Activated T-cell treated with anti-CD3 and anti-CD28 coated beads for 48 hours (primary cell): ENCODE measurements at regions not wholly inside any gene's neighbourhood (a gene's known extent, or its start where the extent isn't known, plus 50 kb on each side); places are given as distances from the start of the nearest gene placed in this dataset.

ENCODE experiments used
- DNase-seq: peaks from one replicate; pipeline ENCODE4 v3.0.0-alpha.2; 2020; ENCODE audit warnings: low read depth

DNA sequence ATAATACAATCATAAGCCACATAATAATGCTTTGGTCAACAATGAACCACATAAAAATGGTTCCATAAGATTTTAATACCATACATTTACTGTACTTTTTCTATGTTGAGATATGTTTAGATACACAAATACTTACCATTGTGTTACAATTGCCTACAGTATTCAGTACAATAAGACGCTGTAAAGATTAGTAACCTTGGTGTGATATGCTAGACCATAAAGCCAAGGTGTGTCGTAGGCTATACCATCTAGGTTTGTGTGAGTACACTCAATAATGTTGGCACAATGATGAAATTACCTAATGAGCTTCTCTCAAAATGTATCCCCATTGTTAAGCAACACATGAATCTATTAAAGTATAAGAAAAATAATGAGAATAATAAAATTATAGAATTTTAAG lies 662.3 kb downstream of the SATB2 start:
- no peak for DNase-seq

DNA sequence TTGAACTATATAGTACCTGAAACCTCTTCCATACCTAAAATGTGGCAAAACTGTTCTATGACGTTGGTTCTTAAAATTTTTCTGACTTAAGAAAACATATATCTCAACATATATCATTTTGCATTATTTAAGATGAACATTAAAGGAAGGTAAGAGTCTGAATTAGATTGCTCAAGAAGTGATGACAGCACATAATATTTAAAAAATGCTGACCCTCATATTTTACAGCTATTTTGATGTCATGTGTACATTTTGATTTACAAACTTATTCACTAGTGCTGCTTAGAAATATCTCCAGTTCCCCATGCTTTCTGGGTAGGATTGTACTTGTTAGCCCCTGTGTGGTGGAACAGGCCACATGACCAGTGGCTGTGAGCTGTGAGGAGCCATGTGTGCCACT lies 666.1 kb downstream of the SATB2 start:
- no peak for DNase-seq

DNA sequence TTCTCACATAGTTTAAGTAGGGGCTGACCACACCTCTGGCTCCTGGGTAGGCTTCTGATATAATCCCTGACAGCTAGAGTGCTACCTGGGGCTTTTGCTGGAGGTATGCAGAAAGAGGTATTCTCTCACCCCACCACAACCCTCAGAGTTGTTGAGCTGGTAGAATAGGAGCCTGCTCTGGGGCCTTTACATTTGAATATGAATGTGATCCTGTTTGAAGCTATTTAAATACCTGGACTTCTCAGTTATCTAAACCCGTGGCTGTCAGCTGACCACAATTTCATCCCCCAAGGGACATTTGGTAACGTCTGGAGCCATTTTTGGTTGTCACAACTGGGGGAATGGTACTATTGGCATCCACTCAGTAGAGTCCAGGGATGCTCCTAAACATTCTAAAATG lies 669.1 kb downstream of the SATB2 start:
- DNase-seq: no peak

DNA sequence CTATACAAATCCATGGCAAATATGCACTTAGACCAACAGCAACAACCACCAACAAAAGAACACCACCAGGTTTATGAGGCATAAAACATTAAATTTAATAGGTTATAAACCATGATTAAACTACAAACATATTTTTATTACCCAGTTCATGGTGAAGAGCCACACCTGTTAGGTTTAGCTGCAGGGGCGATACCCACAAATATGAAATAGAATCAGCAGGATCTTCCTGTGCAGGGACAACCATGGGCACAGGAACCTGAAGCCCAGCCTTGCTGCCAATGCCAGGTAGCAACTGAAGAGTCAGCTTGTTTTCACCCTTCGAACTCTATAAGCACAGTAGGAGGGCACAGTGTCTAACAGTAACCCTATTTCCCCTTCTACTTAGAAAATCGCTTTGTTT lies 675.0 kb downstream of the SATB2 start:
- no peak for DNase-seq

DNA sequence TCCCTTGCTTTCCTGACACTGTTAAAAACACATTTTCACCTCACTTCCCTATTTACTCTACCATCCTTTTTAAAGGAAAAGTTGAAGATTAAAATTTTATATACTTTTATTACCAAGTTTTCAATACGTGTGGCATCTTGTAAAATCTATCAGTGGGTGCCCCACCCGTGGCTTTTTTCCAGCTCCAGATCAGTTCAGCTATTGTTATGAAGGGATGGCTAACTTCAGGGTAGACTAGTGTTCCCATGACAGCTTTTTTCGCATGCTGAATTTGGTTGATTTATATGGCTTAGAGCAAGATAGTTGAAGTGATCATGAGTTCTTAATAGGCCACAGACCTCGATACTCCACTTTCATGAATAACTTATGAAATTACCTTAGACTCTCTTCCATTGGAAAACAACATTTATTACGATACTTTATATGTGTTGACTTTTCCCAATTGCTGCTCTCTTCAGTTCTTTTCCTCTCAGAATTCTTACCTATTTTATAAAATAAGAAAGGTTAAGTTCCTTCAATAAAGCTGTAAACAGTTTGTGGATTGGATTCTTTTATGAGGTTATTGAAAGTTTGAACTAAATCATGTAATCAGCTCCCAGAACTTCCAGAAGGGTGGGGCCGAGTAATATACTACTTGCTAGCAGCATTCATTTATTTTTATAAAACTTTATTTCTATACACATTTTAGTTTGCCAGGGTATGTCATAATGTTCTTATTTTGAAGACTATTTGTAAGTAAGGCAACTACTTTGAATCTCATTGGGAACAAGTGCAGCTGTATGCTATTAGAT lies 680.9 kb downstream of the SATB2 start:
- no peak for DNase-seq

DNA sequence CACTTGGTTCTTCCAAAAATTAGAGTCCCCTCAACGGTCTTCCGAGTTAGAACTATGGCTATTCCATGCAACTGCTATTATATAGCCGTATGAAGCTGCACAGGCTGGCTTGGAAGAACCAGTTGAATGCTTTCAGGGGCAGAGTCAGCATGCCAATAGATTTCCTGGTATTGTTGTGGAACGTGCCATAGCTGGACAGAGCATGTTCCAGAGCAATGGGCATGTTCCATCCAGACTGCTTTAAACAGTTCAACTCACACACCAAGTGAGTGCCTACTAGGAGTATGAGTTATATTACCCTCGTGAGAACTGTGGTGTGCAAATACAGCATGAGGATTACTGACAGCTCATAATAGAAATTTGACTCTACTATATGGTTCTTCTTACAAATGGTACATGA lies 682.0 kb downstream of the SATB2 start:
- DNase-seq: no peak

DNA sequence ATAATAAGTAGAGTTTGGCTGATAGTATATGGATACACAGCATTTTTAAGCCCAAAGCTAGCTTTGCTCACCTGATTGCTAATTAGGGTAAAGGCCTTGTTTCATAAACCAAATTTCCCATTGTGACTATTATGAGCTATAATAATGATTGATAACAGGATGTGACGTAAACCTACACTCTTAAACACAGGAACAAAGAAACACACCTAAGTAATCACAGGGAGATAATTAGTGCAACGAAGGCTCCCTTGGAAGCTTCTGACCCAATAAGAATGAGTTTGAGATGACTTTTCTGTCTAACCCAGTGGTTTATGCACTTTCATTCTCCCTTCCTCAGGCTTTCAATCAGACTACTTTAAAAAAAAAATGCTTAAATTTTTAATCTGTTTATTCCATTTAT lies 683.2 kb downstream of the SATB2 start:
- no peak for DNase-seq

DNA sequence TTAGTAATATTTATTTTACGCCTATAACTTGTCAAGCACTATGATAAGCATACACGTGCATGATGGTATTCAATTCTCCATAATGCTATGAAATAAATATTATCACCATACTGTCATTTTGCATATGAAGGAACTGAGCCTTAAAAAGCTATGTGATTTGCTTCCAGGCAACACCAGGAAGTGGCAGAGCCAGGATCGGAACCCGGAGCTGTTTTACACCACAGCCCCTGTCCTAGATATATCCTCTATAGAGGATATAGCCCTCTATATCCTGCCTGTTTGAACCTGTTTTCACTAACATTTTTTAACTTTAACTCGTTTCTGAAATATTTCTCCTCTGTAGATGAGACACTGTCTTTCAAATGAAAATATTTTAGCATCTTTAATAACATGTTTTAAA lies 690.0 kb downstream of the SATB2 start:
- no peak for DNase-seq

DNA sequence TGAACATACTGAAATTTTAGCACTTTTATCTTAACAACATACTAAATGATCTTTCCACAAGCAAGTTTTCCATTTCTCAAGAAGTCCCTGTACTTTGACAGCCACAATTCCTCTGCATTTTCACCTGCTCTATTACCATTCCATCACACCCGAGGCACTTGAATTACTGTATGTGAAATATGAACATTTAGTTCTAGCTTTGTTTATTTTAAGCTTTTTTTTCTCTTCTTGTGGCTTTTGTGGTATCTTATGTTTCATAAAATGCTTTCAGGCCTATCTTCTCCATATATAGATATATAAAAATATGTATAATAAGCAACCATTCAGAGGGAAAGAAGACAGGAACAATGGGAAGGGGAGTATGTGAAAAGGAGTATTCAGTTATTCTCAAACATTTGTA lies 693.9 kb downstream of the SATB2 start:
- no peak for DNase-seq

DNA sequence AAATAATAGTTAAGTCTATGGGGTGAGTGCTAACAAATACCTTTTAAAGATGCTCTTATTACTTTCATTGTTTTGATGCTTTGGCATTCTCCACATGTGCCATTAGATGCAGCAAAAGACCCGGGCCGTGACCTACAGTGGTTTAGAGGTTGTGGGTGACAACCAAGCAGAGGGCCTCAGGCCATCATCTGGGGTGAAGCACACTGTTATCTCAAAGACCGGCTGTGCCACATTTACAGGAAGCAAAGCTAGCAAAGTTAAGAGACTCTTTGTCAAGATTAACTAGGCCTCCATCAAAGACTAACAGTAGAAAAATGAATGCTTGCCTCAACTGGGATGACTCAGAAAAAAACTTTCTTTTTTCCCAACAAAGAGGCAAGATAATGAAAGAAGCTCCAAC lies 695.3 kb downstream of the SATB2 start:
- no peak for DNase-seq

DNA sequence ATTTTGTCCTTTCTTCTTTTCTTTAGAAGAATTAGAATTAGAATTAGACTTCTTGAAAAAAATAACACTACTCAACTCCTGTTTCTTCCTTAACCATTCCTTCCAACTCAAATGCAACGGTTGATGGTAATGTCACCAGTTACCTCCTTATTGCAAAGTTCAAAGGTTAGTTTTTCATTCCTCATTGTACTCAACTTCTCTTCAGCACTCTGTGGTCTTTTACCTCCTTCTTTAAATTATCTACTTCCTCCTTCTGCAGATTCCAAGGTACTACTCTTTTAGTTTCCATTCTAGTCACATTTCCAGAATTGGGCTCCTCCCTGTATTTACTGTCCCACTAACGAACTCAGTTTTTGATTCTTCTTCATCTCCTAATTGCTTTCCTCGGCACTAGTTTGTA lies 700.7 kb downstream of the SATB2 start:
- no peak for DNase-seq

DNA sequence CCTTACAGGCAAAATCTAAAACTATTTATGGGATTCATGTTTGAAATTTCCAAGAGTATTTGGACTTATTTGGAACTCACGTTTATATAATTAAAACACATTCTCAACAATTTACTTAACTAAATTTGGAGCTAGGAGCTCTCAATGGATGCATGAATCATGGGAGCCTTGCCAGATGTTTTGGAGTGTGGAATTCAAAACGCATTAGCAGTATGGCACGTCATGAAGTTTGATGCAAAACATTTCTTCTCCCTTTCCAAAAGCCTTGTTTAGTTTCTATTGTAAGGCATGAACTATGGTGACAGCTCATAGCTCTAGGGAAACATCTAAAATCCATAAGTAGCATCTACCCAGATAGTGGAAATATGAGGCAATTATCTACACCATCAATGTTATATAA lies 701.6 kb downstream of the SATB2 start:
- no peak for DNase-seq

DNA sequence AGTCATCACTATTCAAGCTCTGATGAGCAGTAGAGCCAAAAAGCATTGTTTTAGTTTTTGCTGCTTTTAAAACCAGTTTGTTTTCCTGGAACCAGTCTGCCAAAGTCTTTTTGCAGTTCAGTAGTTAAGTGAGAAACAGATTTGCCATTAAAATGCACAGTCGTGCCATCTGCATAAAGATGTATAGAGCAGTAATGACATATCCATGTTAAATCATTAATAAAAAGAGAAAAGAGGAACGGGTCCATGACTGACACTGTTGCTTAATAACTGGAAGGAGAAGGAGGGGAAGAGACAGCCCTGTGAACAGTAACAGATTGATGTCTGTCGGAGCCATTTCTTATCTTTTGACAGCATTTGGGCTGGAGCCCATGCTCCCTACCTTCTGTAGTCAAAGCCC lies 704.6 kb downstream of the SATB2 start:
- no peak for DNase-seq

DNA sequence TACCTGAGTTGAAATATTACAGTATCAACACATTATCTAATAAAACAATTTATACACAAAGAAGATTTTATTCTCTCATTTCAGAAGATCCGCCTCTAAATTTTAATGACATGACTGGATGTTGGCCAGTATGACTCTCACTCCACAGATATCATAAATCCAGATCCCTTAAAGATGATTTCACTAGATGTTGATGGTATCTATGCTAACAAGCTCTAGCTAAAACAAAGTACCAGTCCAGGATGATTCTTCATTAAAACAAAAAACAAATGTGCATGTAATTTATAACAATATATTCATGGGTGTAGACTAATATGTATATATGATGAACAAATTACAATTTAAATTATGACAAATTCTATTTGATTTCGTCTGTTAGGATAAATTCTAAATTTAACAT lies 708.4 kb downstream of the SATB2 start:
- DNase-seq: no peak

DNA sequence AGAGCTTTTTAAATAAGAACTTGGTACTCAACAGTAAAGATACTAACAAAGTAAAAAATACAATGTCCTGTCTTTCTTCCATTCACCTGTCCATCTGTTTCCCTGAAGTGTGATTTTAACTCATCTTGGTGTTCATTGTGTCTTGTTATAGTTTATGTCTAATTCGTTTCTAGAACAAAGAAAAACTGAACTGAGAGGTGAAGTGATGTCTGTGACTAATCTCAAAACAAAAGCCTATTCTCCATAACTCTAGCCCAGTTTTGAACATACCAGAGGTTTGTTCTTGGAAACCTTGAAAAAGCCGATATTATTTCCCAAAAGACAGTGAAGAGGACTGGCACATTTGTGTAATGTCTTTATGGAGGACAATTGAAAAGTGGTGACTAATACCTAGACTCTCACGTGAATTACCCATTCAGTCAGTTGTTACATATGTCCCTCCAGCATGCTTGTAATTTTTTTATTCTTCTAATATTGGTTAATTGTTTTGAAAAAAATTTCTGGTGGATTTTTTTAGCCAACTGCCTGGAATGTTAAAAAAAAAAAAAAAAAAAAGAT lies 725.8 kb downstream of the SATB2 start:
- DNase-seq: no peak

DNA sequence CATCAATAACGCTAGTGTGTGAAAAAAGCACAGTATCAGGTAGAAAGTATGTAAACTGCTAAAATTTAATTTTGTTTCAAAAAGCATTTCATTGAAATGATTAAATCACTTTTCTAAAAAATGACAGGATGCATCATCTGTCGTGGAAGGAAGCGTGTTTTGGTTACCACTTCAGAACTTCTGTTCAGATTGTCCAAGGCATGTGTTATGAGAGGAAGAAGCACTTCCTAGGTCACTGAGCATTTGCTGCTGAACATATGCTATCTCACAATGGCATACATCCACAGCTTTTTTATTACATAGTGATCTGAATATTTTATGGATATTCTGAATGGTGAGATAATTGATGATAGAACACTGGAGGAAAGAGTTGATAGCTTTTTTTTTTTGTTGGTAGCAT lies 737.5 kb downstream of the SATB2 start:
- no peak for DNase-seq

DNA sequence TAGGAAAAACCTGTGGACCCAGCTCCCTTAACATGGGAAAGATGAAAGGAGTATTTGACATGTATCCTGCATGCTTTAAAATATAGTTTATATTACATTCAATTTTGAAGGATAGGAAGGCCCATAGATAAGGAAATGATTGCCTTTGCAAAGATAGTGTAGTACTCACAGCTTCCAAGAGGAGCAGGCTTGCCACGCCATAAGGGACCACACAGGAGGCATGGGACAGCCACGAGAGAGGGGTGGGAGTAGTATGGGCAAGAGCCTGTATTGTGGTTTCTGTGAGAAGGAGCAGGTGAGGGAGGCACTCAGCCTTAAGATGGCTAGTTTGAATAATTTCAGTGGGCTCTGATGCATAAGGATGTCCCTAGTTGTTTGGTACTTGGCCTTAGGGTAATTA lies 740.3 kb downstream of the SATB2 start:
- DNase-seq: no peak

DNA sequence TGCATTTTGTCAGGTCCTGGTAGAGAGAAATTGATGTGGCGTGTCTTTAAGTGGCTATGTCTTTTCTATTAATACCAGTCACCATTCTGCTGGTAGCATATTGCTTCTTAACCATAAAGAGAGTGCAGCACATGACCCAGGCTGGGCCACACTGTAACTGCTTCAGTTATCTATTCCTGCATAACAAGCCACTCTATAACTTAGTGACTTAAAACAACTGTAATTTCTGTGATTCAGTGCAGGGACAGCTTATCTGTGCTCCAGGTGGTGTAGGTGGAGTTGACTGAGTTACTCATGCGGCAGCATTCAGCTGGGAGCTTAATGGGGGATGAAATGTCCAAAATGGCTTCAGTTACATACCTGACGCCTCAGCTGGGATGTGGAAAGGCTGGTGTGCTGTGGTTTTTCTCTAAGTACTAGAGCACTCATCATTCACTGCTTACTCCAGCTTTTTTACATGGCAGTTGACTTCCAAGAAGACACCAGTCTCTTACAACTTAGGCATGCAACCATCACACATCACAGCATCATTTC lies 742.4 kb downstream of the SATB2 start:
- DNase-seq: no peak

DNA sequence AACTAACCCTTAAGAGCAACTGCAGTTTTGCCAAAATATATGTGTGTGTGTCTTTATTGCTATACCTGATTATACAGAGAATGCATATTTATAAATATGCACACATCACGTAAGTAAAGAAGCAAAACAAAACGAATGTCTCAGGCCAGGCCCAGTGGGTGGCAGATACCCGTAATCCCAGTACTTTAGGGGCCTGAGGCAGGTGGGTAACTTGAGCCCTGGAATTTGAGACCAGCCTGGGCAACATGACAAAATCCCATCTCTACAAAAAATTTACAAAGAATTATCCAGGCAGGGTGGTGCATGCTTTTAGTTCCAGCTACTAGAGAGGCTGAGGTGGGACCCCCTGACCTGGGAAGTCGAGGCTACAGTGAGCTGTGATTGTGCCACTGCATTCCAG lies 745.3 kb downstream of the SATB2 start:
- no peak for DNase-seq

DNA sequence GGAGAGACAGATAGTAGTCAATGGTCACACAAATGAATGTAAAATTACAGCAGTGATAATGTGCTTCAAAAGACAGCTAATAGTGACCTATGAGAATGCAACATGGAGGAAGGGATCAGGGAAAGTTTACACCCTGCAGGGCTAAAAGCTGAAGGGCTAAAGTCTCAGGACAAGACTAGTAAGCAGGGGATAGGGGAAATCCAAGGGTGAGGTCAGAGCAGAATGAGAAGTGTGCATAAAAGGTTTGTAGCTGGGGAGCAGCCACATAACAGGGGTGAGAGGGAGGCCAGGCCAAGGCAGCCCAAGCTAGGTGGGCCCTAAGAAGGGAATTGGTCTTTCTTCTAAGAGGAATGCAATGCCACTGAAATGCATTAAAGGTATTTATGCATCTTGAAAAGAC lies 746.3 kb downstream of the SATB2 start:
- no peak for DNase-seq

DNA sequence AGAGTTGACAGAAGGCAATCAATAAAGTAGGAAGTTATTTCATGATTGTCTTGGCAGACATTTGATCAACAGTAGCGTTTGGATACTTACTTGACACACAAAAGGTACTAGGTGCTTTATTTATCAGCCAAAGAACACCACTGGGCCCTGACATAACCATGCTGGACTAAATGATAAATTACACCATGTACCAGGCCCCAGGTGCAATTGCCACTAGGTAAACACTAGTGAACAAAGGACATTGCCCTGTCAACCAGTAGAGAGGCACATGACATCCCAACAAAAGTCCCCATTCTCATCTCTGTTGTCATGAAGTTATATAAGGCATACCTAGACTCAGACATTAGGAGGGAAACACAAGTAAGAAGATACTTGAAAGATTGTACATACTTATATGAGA lies 747.2 kb downstream of the SATB2 start:
- DNase-seq: no peak

DNA sequence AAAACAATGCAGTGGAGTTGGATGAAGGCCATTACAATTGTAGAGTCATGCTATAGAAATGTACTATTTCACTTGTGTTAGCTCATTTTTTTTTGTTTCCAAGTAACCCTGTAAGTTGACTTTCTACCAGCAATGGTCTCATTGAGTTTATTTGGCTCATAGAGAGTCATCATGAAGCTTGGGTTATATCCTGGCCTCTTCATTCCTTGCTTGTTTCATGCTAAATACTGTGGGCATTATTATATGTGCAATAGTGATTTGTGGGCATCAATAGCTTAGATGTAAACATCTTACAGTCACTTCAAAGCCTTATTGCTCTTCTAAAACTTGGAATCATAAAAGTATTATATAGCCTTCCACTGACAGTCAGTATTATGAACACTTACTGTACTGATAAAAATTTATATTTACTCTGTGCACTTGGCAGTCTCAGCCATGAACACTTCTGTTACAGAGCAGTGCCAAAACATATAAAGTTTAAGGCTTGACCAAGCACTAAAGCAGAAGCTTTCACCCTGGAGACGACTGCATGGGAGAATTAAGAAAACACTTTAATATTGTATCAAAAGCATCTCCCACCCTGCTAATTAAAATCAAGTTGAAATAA lies 751.2 kb downstream of the SATB2 start:
- no peak for DNase-seq

DNA sequence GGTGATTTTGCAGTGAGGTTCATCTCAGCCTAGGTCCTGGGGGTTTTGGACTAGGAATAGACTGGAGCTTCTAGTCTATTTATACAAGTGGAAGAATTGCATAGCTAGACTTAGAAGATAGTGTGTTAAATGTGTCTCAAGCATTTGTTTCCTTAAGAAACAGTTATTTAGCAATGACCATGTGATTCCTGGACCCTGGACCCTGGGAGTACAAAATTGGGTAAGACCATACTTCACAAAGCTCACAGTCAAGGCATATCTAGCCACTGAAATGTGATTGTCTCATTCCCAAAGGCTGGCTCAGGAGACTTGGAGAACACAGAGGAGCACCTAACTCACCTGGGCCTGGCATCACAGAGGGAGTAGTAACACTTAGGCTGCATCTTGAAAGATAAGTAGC lies 754.5 kb downstream of the SATB2 start:
- DNase-seq: no peak

DNA sequence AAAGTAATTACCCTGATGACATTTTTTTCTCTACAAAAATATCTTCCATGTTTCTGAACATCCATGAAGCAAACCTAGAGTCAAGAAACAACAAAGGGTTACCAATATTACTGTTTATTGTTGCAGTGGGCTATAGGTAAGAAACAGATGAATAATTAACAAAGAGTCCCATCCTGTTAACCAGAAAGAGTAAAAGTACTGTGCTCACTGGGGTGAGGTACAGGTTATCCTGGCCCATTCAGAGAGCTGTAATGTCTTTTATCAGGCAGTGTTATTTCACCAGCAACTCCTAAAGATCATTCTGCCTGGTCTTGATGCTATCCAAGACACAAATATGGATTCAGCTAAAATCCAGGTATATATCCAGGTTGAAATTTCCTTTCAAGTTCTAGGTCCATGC lies 754.9 kb downstream of the SATB2 start:
- DNase-seq: no peak
